22Rv1 (cell line): ENCODE measurements at regions not wholly inside any gene's neighbourhood (a gene's known extent, or its start where the extent isn't known, plus 50 kb on each side); places are given as distances from the start of the nearest gene placed in this dataset.

ENCODE experiments used
- ZFX ChIP-seq: fragments of 450-650 bp; IDR thresholded peaks from 2 replicates; pipeline ENCODE4 v1.6.1; 2017; ENCODE audit warnings: antibody characterized with exemption, borderline replicate concordance
- TF ChIP-seq, protein P1 (sequence below): fragments of 450-650 bp; IDR thresholded peaks from 2 replicates; pipeline ENCODE4 v1.5.1; 2017; ENCODE audit warnings: mild to moderate bottlenecking

DNA sequence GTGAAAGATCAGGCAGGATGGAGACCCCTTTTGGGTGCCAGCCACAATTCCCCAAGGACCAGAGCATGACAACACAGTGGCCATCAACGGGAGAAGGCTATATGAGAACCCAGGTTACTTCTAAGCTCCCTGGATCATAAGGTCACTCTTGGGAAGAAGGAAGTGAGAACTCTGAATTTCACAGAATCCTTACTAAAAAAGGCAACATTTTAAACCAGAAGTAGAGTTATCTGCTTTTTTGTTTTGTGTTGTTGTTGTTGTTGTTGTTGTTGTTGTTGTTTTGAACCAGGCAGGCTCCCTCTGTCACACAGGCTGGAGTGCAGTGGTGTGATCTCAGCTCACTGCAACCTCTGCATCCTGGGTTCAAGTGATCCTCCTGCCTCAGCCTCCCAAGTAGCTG lies 107.4 kb upstream of the TNFAIP3 start:
- TF ChIP-seq, protein P1, sequence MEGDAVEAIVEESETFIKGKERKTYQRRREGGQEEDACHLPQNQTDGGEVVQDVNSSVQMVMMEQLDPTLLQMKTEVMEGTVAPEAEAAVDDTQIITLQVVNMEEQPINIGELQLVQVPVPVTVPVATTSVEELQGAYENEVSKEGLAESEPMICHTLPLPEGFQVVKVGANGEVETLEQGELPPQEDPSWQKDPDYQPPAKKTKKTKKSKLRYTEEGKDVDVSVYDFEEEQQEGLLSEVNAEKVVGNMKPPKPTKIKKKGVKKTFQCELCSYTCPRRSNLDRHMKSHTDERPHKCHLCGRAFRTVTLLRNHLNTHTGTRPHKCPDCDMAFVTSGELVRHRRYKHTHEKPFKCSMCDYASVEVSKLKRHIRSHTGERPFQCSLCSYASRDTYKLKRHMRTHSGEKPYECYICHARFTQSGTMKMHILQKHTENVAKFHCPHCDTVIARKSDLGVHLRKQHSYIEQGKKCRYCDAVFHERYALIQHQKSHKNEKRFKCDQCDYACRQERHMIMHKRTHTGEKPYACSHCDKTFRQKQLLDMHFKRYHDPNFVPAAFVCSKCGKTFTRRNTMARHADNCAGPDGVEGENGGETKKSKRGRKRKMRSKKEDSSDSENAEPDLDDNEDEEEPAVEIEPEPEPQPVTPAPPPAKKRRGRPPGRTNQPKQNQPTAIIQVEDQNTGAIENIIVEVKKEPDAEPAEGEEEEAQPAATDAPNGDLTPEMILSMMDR = no peak
- no peak for TF ChIP-seq ZFX
